ENCODE measurements at regions not wholly inside any gene's neighbourhood (a gene's known extent, or its start where the extent isn't known, plus 50 kb on each side); places are given as distances from the start of the nearest gene placed in this dataset.

DNA sequence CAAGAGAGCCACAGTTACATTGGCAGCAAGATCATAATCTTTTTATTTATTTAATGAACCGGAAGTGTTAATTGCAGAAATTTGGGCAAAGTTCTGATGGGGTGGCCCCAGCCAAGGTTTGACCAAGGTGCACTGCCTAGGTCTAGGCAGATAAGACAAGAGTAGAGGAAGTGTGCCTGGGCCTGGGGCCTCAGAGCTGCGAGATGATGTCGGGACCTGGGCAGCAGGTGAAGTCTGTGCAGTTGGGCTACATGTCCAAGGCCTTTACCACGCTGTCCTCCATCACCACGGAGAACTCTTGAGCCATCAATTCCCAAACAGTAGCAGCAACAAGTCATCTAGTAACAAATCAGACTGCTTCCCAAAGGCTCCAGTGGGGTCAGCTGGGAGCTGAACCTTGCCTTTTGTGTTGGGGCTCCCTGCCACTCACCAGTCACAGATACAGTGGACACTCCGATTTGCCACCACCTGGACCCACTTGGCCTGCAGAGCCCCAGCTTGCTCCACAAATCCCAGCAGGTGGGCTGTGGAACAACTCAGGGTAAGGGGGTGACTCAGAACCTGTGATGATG, 52.5 kb upstream of the COMTD1 start:
- H3K27me3 ChIP-seq = no peaks in the 10 kb centered on the region
- intact Hi-C loops (cut with DNase I; ENCODE audit: low total_unique reads) = no loop called here
- no peak for DNase-seq
- no peak overlapping the region for H3K4me3 ChIP-seq
- H3K4me1 ChIP-seq = peaks cover 0 to 14% (median 8%) of the 10 kb centered on the region in 4 donors
- TF ChIP-seq, protein P1, sequence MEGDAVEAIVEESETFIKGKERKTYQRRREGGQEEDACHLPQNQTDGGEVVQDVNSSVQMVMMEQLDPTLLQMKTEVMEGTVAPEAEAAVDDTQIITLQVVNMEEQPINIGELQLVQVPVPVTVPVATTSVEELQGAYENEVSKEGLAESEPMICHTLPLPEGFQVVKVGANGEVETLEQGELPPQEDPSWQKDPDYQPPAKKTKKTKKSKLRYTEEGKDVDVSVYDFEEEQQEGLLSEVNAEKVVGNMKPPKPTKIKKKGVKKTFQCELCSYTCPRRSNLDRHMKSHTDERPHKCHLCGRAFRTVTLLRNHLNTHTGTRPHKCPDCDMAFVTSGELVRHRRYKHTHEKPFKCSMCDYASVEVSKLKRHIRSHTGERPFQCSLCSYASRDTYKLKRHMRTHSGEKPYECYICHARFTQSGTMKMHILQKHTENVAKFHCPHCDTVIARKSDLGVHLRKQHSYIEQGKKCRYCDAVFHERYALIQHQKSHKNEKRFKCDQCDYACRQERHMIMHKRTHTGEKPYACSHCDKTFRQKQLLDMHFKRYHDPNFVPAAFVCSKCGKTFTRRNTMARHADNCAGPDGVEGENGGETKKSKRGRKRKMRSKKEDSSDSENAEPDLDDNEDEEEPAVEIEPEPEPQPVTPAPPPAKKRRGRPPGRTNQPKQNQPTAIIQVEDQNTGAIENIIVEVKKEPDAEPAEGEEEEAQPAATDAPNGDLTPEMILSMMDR (IDR thresholded peaks at IDR 0.05) = no peak
- H3K9me3 ChIP-seq = no peaks in the 10 kb centered on the region
- H3K27ac ChIP-seq = no peak overlapping the region
- no peaks in the 10 kb centered on the region for H3K36me3 ChIP-seq

- H3K9me3 ChIP-seq = no peaks in the 10 kb centered on the region
- DNase-seq = no peak
- intact Hi-C loops (cut with DNase I; ENCODE audit: low total_unique reads) = no loop called here
- no peaks in the 10 kb centered on the region for H3K27me3 ChIP-seq
- H3K4me1 ChIP-seq = peaks cover 0 to 17% (median 10%) of the 10 kb centered on the region in 4 donors
- no peak overlapping the region for H3K4me3 ChIP-seq
- no peak overlapping the region for H3K27ac ChIP-seq
- TF ChIP-seq, protein P1 (IDR thresholded peaks at IDR 0.05) = no peak
- no peaks in the 10 kb centered on the region for H3K36me3 ChIP-seq
Observed at GRCh38 chr10:75287697-75288096, 51.9 kb upstream of the COMTD1 start.

GRCh38 chr10:75286901-75287300, 51.1 kb upstream of the COMTD1 start:
- no peak for DNase-seq
- H3K9me3 ChIP-seq = no peaks in the 10 kb centered on the region
- no peak overlapping the region for H3K27ac ChIP-seq
- no peaks in the 10 kb centered on the region for H3K27me3 ChIP-seq
- TF ChIP-seq, protein P1 (IDR thresholded peaks at IDR 0.05) = no peak
- no peaks in the 10 kb centered on the region for H3K36me3 ChIP-seq
- intact Hi-C loops (cut with DNase I; ENCODE audit: low total_unique reads) = no loop called here
- no peak overlapping the region for H3K4me3 ChIP-seq
- H3K4me1 ChIP-seq = peaks cover 0 to 17% (median 10%) of the 10 kb centered on the region in 4 donors
